H54 (cell line): ENCODE measurements at regions not wholly inside any gene's neighbourhood (a gene's known extent, or its start where the extent isn't known, plus 50 kb on each side); places are given as distances from the start of the nearest gene placed in this dataset.
A peak's percentile ranks its signal among the peaks of the same experiment; 100 is the strongest.

Source experiments
- DNase-seq: peaks from one replicate; pipeline ENCODE4 v3.0.0; 2011; ENCODE audit warnings: low spot score, mixed read lengths; ENCODE audit not compliant: insufficient read length
- FAIRE-seq: peaks from 3 replicates; lab custom pipeline; 2011; peaks lifted over from hg19 to GRCh38; lab: Jason Lieb, UNC
- POLR2A ChIP-seq: IDR thresholded peaks from 2 replicates; pipeline ENCODE4 v1.6.1; 2011; ENCODE audit warnings: low read depth, mild to moderate bottlenecking, low read length

DNA sequence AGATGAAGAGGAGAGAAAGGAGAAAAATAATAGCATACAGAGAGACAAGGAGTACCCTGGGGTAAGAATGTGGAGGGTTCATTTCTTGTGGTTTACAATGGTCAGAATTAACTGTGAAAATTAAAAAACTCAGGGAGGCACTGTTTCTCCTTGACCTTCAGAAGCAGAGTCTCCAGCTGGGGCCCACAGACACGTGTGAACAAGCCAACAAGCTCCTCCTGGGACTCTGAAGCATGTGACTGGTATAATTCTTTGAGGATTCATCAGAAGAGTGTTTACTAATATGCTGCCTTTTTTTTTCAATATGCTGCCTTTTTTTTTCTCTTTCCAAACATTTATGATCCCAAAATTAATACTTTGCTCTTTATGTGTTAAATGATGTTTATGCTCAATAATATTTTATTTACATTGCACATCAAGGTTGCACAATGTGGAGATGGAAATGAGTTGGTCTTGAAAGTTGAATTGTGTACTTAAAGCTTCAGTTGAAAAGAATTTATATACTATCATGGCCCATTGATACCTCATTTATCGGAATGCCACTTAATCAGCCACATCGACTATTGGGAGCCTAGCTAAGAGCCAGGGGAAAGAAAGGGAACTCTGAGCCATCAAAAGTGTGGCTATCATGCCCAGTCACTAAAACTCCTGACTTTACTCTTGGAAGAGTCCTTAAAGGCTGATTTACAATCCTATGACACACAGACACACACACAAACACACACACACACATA is 134.7 kb upstream of the RHOBTB1 start:
- no peak for DNase-seq
- no peak for FAIRE-seq
- no peak for TF ChIP-seq POLR2A

DNA sequence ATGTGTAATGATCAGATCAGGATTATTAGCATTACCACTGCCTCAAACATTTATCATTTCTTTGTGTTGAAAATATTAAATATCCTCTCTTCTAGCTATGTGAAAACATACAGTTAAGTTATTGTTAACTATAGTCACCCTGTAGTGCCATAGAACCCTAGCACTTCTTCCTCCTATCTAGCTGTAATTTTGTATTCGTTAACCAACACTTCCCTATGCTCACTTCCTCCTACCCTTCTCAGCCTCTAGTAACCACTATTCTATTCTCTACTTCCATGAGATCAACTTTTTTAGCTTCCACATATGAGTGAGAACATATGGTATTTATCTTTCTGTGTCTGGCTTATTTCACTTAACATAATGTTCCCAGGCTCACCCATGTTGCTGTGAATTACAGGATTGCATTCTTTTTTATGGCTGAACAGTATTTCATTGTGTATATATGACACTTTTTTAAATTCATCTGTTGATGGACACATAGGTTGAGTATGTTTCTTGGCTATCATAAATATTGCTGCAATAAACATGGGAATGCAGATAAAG is 132.7 kb upstream of the RHOBTB1 start:
- FAIRE-seq (no peak), DNase-seq (no peak)
- TF ChIP-seq POLR2A: no peak

DNA sequence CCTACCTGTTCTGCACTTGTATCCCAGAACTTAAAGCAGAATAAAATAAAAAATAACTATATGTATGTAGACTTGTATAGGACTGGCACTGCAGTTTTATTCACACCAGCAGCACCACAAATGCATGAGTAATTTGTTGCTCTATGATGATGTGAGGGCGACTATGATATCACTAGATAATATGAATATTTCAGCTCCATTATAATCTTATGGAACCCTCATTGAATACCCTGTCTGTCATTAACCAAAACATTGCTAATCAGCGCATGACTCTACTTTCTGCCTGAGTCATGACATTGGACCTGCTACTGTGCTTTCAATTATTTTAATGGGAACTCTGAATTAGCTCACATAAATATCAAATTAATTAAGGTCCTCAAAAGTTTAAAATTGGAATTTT is 129.4 kb upstream of the RHOBTB1 start:
- no peak for DNase-seq
- FAIRE-seq: no peak
- no peak for TF ChIP-seq POLR2A

DNA sequence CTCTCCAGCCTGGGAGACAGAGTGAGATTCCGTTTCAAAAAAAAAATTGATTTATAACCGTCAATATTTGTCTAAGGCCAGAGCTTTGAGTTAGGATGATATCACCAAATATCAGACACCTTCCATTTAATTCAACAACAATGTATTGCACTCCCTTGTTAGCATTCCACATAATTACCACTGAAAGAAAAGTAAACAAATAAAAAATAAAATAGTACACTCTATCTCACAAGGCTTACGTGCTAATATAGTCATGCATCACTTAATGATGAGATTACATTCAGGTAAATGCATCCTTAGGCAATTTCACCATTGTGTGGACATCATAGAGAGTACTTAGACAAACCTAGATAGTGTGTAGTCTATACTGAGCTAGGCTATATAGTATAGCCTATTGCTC is 127.6 kb upstream of the RHOBTB1 start:
- no peak for TF ChIP-seq POLR2A
- no peak for FAIRE-seq
- DNase-seq: no peak

DNA sequence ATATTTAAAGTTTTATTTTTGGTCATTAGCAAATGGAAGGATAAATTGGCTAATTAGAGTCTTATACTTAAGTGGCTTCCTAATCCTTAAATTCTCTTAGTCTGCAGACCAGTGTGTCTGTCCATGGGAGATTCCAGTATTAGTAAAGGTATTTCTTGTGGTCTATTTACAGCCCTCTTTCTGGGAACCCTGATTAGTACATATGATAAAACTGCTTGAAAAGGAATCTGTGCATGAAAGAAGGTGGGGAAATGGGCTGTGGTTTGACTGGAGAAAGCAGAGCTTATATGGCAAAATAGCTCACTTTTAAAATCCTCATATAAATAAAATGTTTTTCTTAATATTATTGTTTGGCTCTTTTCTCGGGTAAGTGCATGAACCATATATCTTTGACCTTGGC is 124.5 kb upstream of the RHOBTB1 start:
- TF ChIP-seq POLR2A: no peak
- DNase-seq: no peak
- no peak for FAIRE-seq

DNA sequence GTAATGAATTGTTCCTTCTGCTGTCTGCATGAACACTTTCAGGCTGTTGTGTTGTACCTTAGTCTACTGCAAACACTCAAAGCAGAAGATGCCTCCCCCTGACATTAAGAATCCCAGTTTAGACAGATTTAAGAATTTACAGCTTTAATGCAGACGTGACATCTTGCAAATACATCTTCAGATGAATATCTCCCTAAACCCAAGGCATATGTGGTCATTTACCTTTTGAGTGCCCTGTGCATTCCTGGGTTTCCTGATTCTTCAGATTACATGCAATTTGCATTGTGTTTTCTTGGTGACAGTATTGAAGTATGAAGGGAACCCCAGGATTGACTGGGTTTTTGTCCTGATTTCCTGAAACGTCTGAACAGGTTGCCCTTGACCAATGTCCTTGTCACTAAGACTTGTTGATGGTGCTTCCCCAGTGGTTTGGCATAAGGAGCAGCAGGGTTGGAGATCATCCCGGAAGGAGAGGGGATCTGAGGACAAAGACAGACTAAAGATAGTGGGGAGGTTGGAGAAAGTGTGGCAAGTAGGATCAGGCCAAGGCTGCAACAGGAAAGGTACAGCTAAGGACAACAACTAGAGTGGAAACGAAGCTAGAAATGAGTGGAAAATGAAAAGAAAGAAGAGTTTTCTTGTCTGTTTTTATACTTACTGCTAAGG is 123.8 kb upstream of the RHOBTB1 start:
- no peak for TF ChIP-seq POLR2A
- FAIRE-seq: no peak
- no peak for DNase-seq

DNA sequence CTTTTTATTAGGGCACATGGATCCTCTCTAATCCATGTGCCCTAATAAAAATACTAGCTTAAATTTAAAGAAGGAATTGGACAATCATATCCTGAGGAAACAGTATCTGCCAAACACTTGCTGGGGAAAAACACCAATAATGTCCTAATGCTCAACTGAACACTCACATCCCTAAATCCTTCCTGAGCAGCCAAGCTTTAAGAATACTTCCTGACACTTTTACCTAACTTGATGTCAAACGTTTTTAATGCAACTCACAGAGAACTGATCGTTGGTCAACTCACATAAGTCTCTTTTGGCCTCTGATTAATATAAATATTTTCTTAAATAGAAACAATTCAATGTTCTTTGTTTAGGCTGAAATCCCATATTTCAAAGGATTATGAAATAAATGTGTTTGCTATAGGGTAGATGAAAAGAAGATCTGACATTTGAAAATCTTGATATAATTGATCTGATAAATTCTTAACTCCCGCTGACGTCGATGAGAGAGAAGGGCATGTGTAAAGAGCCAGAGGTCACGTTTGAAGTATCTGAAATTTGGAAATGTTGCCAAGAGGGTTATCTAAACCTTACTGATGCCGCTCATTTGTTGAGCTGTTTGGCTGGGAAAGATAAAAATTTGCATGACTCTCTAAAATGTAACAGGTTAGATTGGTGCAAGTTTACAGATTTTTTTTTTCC is 122.8 kb upstream of the RHOBTB1 start:
- TF ChIP-seq POLR2A: no peak
- no peak for FAIRE-seq
- no peak for DNase-seq

DNA sequence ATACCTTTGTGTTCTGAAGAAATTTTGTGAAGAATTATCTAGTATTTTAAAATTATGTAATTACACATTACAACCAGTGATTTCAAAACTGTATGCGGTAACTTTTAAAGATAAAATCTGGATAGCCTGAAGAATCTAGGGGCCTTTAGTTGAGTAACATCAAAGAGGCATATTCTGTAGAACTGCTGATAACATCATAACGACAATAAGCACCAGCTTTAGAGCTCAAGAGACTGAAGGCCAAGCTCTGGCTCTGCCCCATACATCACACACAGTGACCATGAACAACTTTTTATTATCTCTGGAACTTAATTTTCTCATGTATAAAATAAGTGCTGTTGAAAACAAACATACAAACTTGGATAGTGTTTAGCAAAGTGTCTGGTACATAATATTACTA is 121.1 kb upstream of the RHOBTB1 start:
- DNase-seq (no peak), FAIRE-seq (no peak)
- no peak for TF ChIP-seq POLR2A

DNA sequence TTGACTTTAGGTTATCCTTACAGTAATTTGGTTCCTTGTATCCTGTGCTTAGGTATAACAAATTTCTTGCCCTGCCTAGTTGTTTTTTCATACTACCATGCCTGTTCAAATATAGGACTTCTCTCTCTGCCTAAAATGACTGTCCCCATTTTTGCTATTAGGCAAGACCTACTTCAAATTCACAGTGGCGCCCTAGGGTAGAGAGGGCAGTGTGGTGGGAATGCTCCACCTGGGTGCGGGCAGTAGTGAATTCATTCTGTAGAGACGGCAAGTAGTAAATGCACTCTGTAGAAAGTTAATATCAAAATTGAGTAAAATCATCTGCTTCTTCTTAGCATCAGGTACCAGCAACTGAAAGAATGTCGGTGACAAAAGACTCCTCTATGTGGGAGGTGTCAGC is 120.4 kb upstream of the RHOBTB1 start:
- TF ChIP-seq POLR2A: no peak
- FAIRE-seq: no peak
- DNase-seq: no peak

DNA sequence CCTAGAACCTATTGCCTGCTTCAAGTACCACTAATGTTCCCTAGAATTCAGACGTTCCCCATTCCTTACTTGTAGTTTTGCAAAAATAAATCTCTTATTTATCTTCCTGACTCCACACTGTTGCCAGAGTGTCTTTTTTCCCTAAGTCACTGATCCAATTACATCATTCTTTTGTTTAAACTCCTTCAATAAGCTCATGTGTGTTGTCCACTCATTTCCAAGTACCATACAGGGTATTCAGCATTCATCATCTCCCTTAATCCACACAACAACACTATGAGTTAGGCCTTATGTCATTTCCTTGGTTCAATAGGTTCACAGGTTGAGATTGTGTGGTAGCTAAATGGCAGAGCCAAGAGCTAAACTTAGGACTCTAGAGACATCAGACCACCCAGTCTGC is 119.9 kb upstream of the RHOBTB1 start:
- TF ChIP-seq POLR2A: no peak
- FAIRE-seq: peak; percentile 78
- DNase-seq: no peak

DNA sequence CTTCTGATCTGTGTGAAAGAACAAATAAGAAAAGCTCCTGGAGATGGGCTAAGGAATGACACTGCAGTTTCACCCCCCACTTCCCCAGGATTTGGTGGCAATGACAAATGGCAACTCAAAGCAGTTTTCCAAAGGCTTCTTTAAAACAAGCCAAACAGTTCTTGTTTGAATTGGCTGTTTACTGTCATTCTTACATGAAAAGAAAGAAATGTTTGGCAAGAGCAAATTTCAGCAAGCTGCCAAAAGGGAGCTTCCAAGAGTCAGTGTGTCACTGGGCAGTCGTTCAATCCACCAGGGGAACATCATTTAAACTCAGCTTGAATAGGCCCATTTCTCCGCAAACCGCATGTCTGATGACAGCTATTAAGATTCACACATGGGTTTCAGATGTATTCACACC is 119.0 kb upstream of the RHOBTB1 start:
- TF ChIP-seq POLR2A: no peak
- FAIRE-seq (no peak), DNase-seq (no peak)

DNA sequence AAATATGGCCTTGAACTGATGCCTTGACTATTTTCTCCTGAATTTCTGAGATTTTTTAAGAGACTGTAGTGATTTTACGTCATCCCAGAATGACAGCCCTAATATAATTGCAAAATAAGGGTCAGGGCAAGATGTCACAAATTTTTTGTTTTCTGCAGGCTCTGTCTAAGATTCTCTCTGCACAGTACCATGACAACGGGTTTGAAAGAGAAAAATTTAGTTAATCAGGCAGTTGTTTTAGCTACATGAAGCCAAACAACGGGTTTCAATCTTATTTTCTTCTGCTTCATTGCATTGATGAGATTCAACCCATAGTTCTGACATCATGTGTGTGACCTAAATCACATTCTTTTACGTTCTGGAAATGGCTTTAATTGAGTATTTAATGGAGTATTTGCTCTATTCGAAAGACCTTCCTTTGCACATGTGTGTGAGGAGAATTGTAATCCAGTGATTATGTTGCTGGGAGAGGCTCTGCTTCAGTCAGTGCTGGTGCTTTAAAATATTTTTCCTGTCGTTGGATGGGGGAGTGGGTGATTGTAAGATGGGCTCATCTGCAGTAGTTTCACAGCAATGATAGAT is 118.0 kb upstream of the RHOBTB1 start:
- DNase-seq (no peak), FAIRE-seq (no peak)
- TF ChIP-seq POLR2A: no peak

DNA sequence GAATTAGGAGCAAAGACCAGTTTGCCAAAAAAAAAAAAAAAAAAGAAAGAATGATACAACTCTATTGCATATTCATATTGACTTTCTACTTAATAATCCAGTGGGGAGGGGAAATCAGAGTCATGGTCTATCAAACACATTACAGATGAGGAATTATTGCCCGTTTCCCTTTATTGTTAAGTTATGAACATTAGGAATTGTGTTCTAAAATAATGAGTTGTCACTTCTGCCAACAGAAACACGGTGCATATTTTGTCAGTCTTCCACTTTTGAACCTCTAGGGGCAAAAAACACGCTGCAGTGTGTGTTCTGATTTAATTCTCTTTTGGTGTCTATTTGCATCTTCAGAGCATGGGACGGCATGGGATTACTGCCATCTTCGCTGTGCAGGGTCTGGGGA is 115.7 kb upstream of the RHOBTB1 start:
- FAIRE-seq (no peak), DNase-seq (no peak)
- no peak for TF ChIP-seq POLR2A
